HG03159 (cell line): ENCODE measurements at regions not wholly inside any gene's neighbourhood (a gene's known extent, or its start where the extent isn't known, plus 50 kb on each side); places are given as distances from the start of the nearest gene placed in this dataset.
A peak's percentile ranks its signal among the peaks of the same experiment; 100 is the strongest.

ENCODE experiments used
- ATAC-seq: cut with Tn5 transposase; IDR thresholded peaks from one replicate; pipeline ENCODE4 v1.9.1; 2021; ENCODE audit warnings: mild to moderate bottlenecking, moderate library complexity; ENCODE audit not compliant: unreplicated experiment

GRCh38 chr5:93120771-93121170, 460.2 kb downstream of the NR2F1-AS1 start:
- ATAC-seq = no peak

- ATAC-seq = no peak
Observed at GRCh38 chr5:93120051-93120450, 461.0 kb downstream of the NR2F1-AS1 start.

GRCh38 chr5:93117751-93118531, 463.1 kb downstream of the NR2F1-AS1 start:
- ATAC-seq = no peak

GRCh38 chr5:93107805-93108520, 473.1 kb downstream of the NR2F1-AS1 start:
- no peak for ATAC-seq

GRCh38 chr5:93107141-93107540, 473.9 kb downstream of the NR2F1-AS1 start:
- ATAC-seq = no peak

GRCh38 chr5:93101661-93102060, 479.4 kb downstream of the NR2F1-AS1 start:
- ATAC-seq = no peak

- no peak for ATAC-seq
Observed at GRCh38 chr5:93100976-93101375, 480.0 kb downstream of the NR2F1-AS1 start.

- ATAC-seq = no peak
Observed at GRCh38 chr5:93100428-93100827, 480.6 kb downstream of the NR2F1-AS1 start.

- ATAC-seq = no peak
Observed at GRCh38 chr5:93099902-93100347, 481.1 kb downstream of the NR2F1-AS1 start.

GRCh38 chr5:93096561-93096960, 484.5 kb downstream of the NR2F1-AS1 start:
- ATAC-seq = no peak

- no peak for ATAC-seq
Observed at GRCh38 chr5:93092349-93093105, 488.5 kb downstream of the NR2F1-AS1 start.

- no peak for ATAC-seq
Observed at GRCh38 chr5:93090698-93091097, 490.3 kb downstream of the NR2F1-AS1 start.

- ATAC-seq = no peak
Observed at GRCh38 chr5:93088592-93089389, 492.2 kb downstream of the NR2F1-AS1 start.

GRCh38 chr5:93087326-93087725, 493.7 kb downstream of the NR2F1-AS1 start:
- ATAC-seq = no peak

GRCh38 chr5:93082981-93083380, 498.0 kb downstream of the NR2F1-AS1 start:
- no peak for ATAC-seq

- no peak for ATAC-seq
Observed at GRCh38 chr5:93079046-93079445, 502.0 kb downstream of the NR2F1-AS1 start.

- peak; percentile 77 for ATAC-seq
Observed at GRCh38 chr5:93078082-93079038, 502.7 kb downstream of the NR2F1-AS1 start.

GRCh38 chr5:93076566-93076965, 504.5 kb downstream of the NR2F1-AS1 start:
- ATAC-seq = no peak

GRCh38 chr5:93076096-93076495, 504.9 kb downstream of the NR2F1-AS1 start:
- no peak for ATAC-seq

GRCh38 chr5:93073547-93073946, 507.5 kb downstream of the NR2F1-AS1 start:
- no peak for ATAC-seq
